ENCODE measurements at regions not wholly inside any gene's neighbourhood (a gene's known extent, or its start where the extent isn't known, plus 50 kb on each side); places are given as distances from the start of the nearest gene placed in this dataset.

DNA sequence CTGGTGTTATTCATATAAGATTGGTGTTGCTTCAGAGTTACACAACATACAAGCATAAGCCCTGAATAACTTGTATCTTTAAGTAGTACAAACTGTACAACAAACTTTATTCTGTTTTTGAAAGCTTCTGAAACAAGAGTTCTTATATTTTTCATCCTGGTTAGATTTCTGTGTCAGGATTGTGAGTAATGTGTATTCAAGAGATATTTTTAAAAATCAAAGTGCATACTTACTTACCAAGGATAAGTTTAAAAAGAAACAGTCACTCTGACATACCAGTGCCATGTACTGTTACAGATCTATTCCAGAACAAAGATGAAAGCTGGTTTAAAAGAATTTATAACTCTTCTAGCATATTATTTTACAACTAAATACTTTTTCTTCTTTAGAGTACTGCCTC lies 755.1 kb downstream of the ZPLD1 start:
- TF ChIP-seq TOX (CRISPR knock-in tag; IDR thresholded peaks at IDR 0.05; ENCODE audit: borderline replicate concordance) (no peak), SNAI2 (CRISPR knock-in tag; IDR thresholded peaks at IDR 0.05) (no peak), ARNTL (CRISPR knock-in tag; IDR thresholded peaks at IDR 0.05; ENCODE audit: borderline replicate concordance, low read depth) (no peak), GLIS3 (CRISPR knock-in tag; IDR thresholded peaks at IDR 0.05) (no peak), ZNF8 (CRISPR knock-in tag; IDR thresholded peaks at IDR 0.05) (no peak), ISL1 (CRISPR knock-in tag; IDR thresholded peaks at IDR 0.05) (no peak)
- TF ChIP-seq, protein P1, sequence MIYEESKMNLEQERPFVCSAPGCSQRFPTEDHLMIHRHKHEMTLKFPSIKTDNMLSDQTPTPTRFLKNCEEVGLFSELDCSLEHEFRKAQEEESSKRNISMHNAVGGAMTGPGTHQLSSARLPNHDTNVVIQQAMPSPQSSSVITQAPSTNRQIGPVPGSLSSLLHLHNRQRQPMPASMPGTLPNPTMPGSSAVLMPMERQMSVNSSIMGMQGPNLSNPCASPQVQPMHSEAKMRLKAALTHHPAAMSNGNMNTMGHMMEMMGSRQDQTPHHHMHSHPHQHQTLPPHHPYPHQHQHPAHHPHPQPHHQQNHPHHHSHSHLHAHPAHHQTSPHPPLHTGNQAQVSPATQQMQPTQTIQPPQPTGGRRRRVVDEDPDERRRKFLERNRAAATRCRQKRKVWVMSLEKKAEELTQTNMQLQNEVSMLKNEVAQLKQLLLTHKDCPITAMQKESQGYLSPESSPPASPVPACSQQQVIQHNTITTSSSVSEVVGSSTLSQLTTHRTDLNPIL (CRISPR knock-in tag; IDR thresholded peaks at IDR 0.05; ENCODE audit: low read depth): no peak
